GM20000 (cell line): ENCODE measurements at regions not wholly inside any gene's neighbourhood (a gene's known extent, or its start where the extent isn't known, plus 50 kb on each side); places are given as distances from the start of the nearest gene placed in this dataset.

Experiments
- DNase-seq: peaks from one replicate; pipeline ENCODE4 v3.0.0; 2012; ENCODE audit warnings: low spot score
- CTCF ChIP-seq: IDR thresholded peaks from 2 replicates; pipeline ENCODE4 v1.5.1; 2012; ENCODE audit warnings: mild to moderate bottlenecking, control low read depth; ENCODE audit errors: extremely low read depth, missing control alignments

- DNase-seq = no peak
Measured at GRCh38 chrX:99654188-99654587, 755.9 kb downstream of the PCDH19 start.

GRCh38 chrX:99653352-99653751, 756.7 kb downstream of the PCDH19 start:
- no peak for DNase-seq
- TF ChIP-seq CTCF = no peak

More at GRCh38 chrX:99654188-99654587, 755.9 kb downstream of the PCDH19 start:
- no peak for TF ChIP-seq CTCF

- DNase-seq = no peak
Measured at GRCh38 chrX:99613041-99613440, 797.0 kb downstream of the PCDH19 start.

GRCh38 chrX:99603091-99603814, 806.8 kb downstream of the PCDH19 start:
- DNase-seq = no peak
- TF ChIP-seq CTCF = no peak

More at GRCh38 chrX:99613041-99613440, 797.0 kb downstream of the PCDH19 start:
- TF ChIP-seq CTCF = no peak

- TF ChIP-seq CTCF = no peak
Measured at GRCh38 chrX:99602107-99602506, 808.0 kb downstream of the PCDH19 start.

GRCh38 chrX:99588936-99589335, 821.1 kb downstream of the PCDH19 start:
- TF ChIP-seq CTCF = no peak
- DNase-seq = no peak

More at GRCh38 chrX:99602107-99602506, 808.0 kb downstream of the PCDH19 start:
- no peak for DNase-seq

GRCh38 chrX:99572711-99573110, 837.4 kb downstream of the PCDH19 start:
- no peak for DNase-seq
- TF ChIP-seq CTCF = no peak
